Skeletal muscle satellite cell (primary cell): ENCODE measurements at regions not wholly inside any gene's neighbourhood (a gene's known extent, or its start where the extent isn't known, plus 50 kb on each side); places are given as distances from the start of the nearest gene placed in this dataset.

Source experiments
- H3K27me3 ChIP-seq: 2 replicates; pipeline ENCODE4 v1.7.0; 2013; ENCODE audit warnings: low read length; ENCODE audit not compliant: control insufficient read depth, insufficient read depth
- H3K36me3 ChIP-seq: 2 replicates; pipeline ENCODE4 v1.7.0; 2013; ENCODE audit warnings: mild to moderate bottlenecking, control low read depth, low read length; ENCODE audit not compliant: insufficient read depth
- H3K4me1 ChIP-seq: 2 replicates; pipeline ENCODE4 v1.7.0; 2013; ENCODE audit warnings: low read length; ENCODE audit not compliant: control insufficient read depth, insufficient read depth
- H3K4me2 ChIP-seq: 2 replicates; pipeline ENCODE4 v1.7.0; 2013; ENCODE audit warnings: mild to moderate bottlenecking, low read length
- H3K4me3 ChIP-seq: 2 replicates; pipeline ENCODE4 v1.7.0; 2013; ENCODE audit warnings: low read length
- H3K9ac ChIP-seq: 2 replicates; pipeline ENCODE4 v1.7.0; 2013; ENCODE audit warnings: mild to moderate bottlenecking, low read depth, low read length, moderate library complexity
- H3K9me3 ChIP-seq: replicated peaks from 2 replicates; pipeline ENCODE4 v1.7.0; 2013; ENCODE audit warnings: mild to moderate bottlenecking, control low read depth, low read length

- no peak overlapping the region for H3K4me2 ChIP-seq
- no peak overlapping the region for H3K4me3 ChIP-seq
- no peaks in the 10 kb centered on the region for H3K4me1 ChIP-seq
- H3K27me3 ChIP-seq, result no peaks in the 10 kb centered on the region
- H3K9ac ChIP-seq, result no peak overlapping the region
- H3K36me3 ChIP-seq, result no peaks in the 10 kb centered on the region
- H3K9me3 ChIP-seq, result no peaks in the 10 kb centered on the region
Measured at GRCh38 chr2:181362561-181362960, 94.6 kb upstream of the ITGA4 start.

GRCh38 chr2:181363164-181363563, 94.0 kb upstream of the ITGA4 start:
- no peaks in the 10 kb centered on the region for H3K9me3 ChIP-seq
- no peaks in the 10 kb centered on the region for H3K27me3 ChIP-seq
- no peaks in the 10 kb centered on the region for H3K4me1 ChIP-seq
- no peak overlapping the region for H3K4me2 ChIP-seq
- H3K36me3 ChIP-seq, result no peaks in the 10 kb centered on the region
- no peak overlapping the region for H3K9ac ChIP-seq
- H3K4me3 ChIP-seq, result no peak overlapping the region

- Histone ChIP-seq H3K4me1 (no peaks in the 10 kb centered on the region), H3K4me3 (no peak overlapping the region), H3K9me3 (no peaks in the 10 kb centered on the region), H3K36me3 (no peaks in the 10 kb centered on the region), H3K27me3 (no peaks in the 10 kb centered on the region), H3K9ac (no peak overlapping the region), H3K4me2 (no peak overlapping the region)
Measured at GRCh38 chr2:181364492-181365170, 92.6 kb upstream of the ITGA4 start.

GRCh38 chr2:181366675-181367175, 90.5 kb upstream of the ITGA4 start:
- peaks cover 8% of the 10 kb centered on the region for H3K4me1 ChIP-seq
- no peak overlapping the region for H3K4me2 ChIP-seq
- H3K36me3 ChIP-seq, result no peaks in the 10 kb centered on the region
- H3K4me3 ChIP-seq, result no peak overlapping the region
- H3K9me3 ChIP-seq, result no peaks in the 10 kb centered on the region
- H3K27me3 ChIP-seq, result no peaks in the 10 kb centered on the region
- no peak overlapping the region for H3K9ac ChIP-seq

GRCh38 chr2:181367411-181367810, 89.8 kb upstream of the ITGA4 start:
- H3K4me2 ChIP-seq, result no peak overlapping the region
- H3K4me1 ChIP-seq, result peaks cover 14% of the 10 kb centered on the region
- no peak overlapping the region for H3K9ac ChIP-seq
- H3K36me3 ChIP-seq, result no peaks in the 10 kb centered on the region
- H3K27me3 ChIP-seq, result no peaks in the 10 kb centered on the region
- no peak overlapping the region for H3K4me3 ChIP-seq
- H3K9me3 ChIP-seq, result no peaks in the 10 kb centered on the region

- no peaks in the 10 kb centered on the region for H3K36me3 ChIP-seq
- no peaks in the 10 kb centered on the region for H3K27me3 ChIP-seq
- no peak overlapping the region for H3K4me2 ChIP-seq
- peaks cover 20% of the 10 kb centered on the region for H3K4me1 ChIP-seq
- no peak overlapping the region for H3K4me3 ChIP-seq
- no peaks in the 10 kb centered on the region for H3K9me3 ChIP-seq
- no peak overlapping the region for H3K9ac ChIP-seq
Measured at GRCh38 chr2:181367906-181368435, 89.2 kb upstream of the ITGA4 start.

GRCh38 chr2:181370126-181370525, 87.1 kb upstream of the ITGA4 start:
- H3K4me1 ChIP-seq, result peaks cover 24% of the 10 kb centered on the region
- no peaks in the 10 kb centered on the region for H3K27me3 ChIP-seq
- no peak overlapping the region for H3K4me2 ChIP-seq
- H3K36me3 ChIP-seq, result no peaks in the 10 kb centered on the region
- H3K9me3 ChIP-seq, result no peaks in the 10 kb centered on the region
- H3K9ac ChIP-seq, result no peak overlapping the region
- no peak overlapping the region for H3K4me3 ChIP-seq

- Histone ChIP-seq H3K4me3 (no peak overlapping the region), H3K4me2 (no peak overlapping the region), H3K27me3 (no peaks in the 10 kb centered on the region), H3K9me3 (no peaks in the 10 kb centered on the region), H3K36me3 (no peaks in the 10 kb centered on the region), H3K9ac (no peak overlapping the region), H3K4me1 (peaks cover 24% of the 10 kb centered on the region)
Measured at GRCh38 chr2:181371195-181371594, 86.0 kb upstream of the ITGA4 start.

- Histone ChIP-seq H3K9me3 (no peaks in the 10 kb centered on the region), H3K4me1 (peaks cover 24% of the 10 kb centered on the region), H3K9ac (no peak overlapping the region), H3K27me3 (no peaks in the 10 kb centered on the region), H3K36me3 (no peaks in the 10 kb centered on the region), H3K4me2 (no peak overlapping the region), H3K4me3 (no peak overlapping the region)
Measured at GRCh38 chr2:181371782-181372645, 85.2 kb upstream of the ITGA4 start.

- Histone ChIP-seq H3K27me3 (no peaks in the 10 kb centered on the region), H3K9ac (no peak overlapping the region), H3K36me3 (no peaks in the 10 kb centered on the region), H3K4me3 (no peak overlapping the region), H3K9me3 (no peaks in the 10 kb centered on the region), H3K4me1 (peaks cover 24% of the 10 kb centered on the region), H3K4me2 (no peak overlapping the region)
Measured at GRCh38 chr2:181372646-181373040, 84.5 kb upstream of the ITGA4 start.

- H3K4me3 ChIP-seq, result no peak overlapping the region
- no peaks in the 10 kb centered on the region for H3K36me3 ChIP-seq
- H3K4me2 ChIP-seq, result no peak overlapping the region
- peaks cover 24% of the 10 kb centered on the region for H3K4me1 ChIP-seq
- H3K9me3 ChIP-seq, result no peaks in the 10 kb centered on the region
- H3K27me3 ChIP-seq, result no peaks in the 10 kb centered on the region
- H3K9ac ChIP-seq, result no peak overlapping the region
Measured at GRCh38 chr2:181374781-181375675, 82.2 kb upstream of the ITGA4 start.
